Nucleus accumbens (tissue), 56 donors: ENCODE measurements at regions not wholly inside any gene's neighbourhood (a gene's known extent, or its start where the extent isn't known, plus 50 kb on each side); places are given as distances from the start of the nearest gene placed in this dataset.
"Not testable (repeated sequence)": the region's sequence is repeated elsewhere in the genome, so short reads cannot be mapped to it uniquely, and the experiment has no call there.

Source experiments
- DNase-seq, 56 donors: peaks; one replicate each; lab custom pipeline; 2025; lab: John Stamatoyannopoulos, UW

- no peak for DNase-seq
These were observed 185.6 kb downstream of the C7orf25 start for GRCh38 chr7:42726066-42726785.

- DNase-seq, result no peak
These were observed 189.2 kb downstream of the C7orf25 start for GRCh38 chr7:42722716-42723115.

- DNase-seq, result no peak
These were observed 189.7 kb downstream of the C7orf25 start for GRCh38 chr7:42722198-42722597.

- no peak for DNase-seq
These were observed 190.7 kb downstream of the C7orf25 start for GRCh38 chr7:42720991-42721796.

- no peak for DNase-seq
These were observed 191.9 kb downstream of the C7orf25 start for GRCh38 chr7:42720012-42720411.

GRCh38 chr7:42718466-42718865, 193.4 kb downstream of the C7orf25 start:
- DNase-seq, result not testable (repeated sequence)

- DNase-seq, result no peak
These were observed 197.5 kb downstream of the C7orf25 start for GRCh38 chr7:42714356-42714755.

GRCh38 chr7:42709284-42709683, 202.6 kb downstream of the C7orf25 start:
- DNase-seq, result no peak

- DNase-seq, result no peak
These were observed 207.2 kb downstream of the C7orf25 start for GRCh38 chr7:42704710-42705109.

- no peak for DNase-seq
These were observed 209.2 kb downstream of the C7orf25 start for GRCh38 chr7:42702647-42703046.

- DNase-seq, result no peak
These were observed 211.2 kb downstream of the C7orf25 start for GRCh38 chr7:42700406-42701327.

- no peak for DNase-seq
These were observed 212.3 kb downstream of the C7orf25 start for GRCh38 chr7:42699380-42700178.

GRCh38 chr7:42698600-42699374, 213.1 kb downstream of the C7orf25 start:
- DNase-seq, result no peak

- no peak for DNase-seq
These were observed 216.9 kb downstream of the C7orf25 start for GRCh38 chr7:42694894-42695507.

GRCh38 chr7:42693722-42694121, 218.1 kb downstream of the C7orf25 start:
- no peak for DNase-seq

- DNase-seq, result no peak
These were observed 219.2 kb downstream of the C7orf25 start for GRCh38 chr7:42692621-42693020.

GRCh38 chr7:42690794-42691639, 220.9 kb downstream of the C7orf25 start:
- peak in 5 of 56 donors; percentile 1 to 20 (median 4) for DNase-seq

- DNase-seq, result no peak
These were observed 222.2 kb downstream of the C7orf25 start for GRCh38 chr7:42689626-42690025.
